Activated CD8-positive, alpha-beta memory T cell treated with anti-CD3 and anti-CD28 coated beads for 4 hours (primary cell): ENCODE measurements at regions not wholly inside any gene's neighbourhood (a gene's known extent, or its start where the extent isn't known, plus 50 kb on each side); places are given as distances from the start of the nearest gene placed in this dataset.

ENCODE experiments used
- DNase-seq, 2 donors: peaks; one replicate each; pipeline ENCODE4 v3.0.0-alpha.2; 2020; ENCODE audit warnings: low read depth in 2 of 2

DNA sequence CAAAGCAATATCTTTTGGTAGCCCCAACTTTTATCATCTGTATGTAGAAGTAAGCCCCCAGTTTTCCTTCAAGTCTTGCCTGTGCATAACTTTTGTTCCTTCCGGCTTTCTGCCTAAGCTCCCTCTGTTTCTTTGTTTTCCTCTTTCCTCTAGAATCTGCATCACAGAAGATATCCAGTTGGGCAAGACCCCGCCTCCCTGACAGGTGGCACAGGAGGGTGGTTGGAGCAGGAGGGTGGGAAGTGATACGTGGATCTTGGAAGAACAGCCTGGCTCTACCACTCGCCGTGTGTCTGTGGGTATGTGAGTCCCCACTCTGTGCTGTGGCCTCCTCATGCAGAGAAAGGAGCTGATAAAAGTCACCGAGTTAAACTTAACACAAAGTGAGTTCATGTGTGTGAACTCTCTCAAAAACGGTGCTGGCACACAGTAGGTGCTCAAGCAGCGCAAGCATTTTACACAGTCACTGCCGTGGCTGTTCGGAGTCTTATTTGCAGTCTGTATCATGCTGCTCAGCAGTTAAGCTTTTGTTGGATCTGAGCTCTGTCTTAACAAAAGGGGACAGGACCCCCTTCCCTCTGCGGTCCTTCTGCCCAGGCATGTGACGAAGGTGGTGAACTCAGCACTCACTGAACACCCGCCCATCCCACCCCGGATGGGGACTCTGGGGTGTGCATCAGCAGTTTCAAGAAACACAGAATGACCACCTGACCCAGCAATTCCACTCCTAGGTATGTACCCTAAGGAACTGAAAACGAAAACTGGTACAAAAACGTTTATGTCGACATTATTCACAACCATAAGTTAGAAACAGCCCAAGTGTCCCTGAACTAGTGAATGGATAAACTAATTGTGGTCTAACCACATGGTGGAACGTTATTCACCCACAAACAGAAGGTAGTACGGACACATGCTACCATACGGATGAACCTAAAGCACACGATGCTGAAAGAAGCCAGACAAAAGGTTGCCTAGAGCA, 249.1 kb downstream of the CTTN start:
- no peak for DNase-seq

DNA sequence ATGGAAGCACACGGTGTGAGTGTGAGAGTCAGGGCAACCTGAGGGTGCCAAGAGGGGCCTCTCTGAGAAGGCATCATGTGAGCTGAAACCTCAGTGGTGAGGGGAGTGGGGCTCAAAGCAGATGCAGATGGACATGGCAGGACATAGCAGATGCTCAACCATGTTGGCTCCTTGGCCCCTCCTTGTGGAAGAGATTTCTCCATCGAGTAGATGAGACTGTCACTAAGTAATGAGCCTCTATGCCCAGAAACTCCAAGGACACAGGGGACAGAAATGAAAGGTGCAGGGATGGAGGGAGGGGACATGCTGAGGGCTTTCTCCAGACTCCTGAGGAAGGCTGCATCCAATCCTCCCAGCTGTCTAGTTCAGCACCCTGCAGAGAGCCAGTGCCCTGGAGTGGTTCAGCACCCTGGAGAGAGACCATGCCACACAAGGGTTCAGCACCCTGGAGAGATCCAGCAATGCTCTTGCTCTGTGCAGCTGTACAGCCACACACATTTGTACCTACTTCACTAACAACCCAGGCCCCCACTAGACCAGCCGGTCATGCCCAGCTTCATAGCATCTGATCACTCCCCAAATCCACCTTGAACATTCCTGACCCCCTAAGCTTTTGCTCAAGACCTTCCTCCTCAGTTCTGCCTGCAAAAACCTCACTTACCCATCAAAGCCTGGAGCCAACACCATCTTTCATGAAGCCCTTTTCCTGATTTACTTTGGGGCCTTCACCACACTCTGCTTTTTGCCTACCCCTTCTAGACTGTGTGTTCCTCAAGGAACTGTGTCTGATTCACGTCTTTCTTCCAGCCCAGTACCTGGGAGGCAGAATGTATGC, 252.0 kb downstream of the CTTN start:
- no peak for DNase-seq

GRCh38 chr11:70651031-70651430, 252.7 kb downstream of the CTTN start:
- no peak for DNase-seq

DNA sequence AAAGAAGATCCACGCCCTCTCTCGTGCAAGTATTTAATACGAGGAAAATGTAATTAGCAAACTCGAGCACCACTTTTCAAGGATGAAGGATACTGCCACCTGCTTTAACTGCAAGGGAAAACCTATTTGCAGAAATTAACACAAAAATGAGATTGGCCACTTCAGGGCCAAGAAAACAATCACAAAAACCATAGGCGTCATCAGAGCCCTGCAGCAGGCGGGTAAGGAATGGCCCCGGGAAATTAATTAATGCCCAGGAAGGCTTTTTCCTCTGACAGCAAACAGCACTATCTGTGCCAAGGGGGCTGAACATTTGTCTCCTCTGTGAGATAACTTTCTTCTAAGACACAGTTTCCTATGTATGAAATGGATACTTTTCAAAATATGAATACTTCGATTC, 255.7 kb downstream of the CTTN start:
- no peak for DNase-seq

DNA sequence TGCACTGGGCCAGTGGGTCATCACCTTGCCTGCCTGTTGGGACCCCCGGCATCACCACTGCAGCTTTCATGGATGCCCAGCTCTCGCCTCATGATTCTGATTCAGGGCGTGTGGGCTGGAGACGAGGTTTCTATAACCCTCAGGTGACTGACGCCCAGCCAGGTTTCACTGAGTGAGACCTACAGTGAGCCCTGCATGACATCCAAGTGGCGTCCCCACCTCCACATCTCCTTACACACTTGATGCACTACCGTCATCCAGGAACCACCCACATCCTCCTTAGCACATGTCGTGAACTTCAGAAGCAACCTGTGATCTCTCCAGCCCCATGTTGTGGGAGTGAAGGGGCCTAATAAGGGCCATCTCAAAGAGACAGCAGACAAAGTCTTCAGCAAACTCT, 257.5 kb downstream of the CTTN start:
- no peak for DNase-seq

DNA sequence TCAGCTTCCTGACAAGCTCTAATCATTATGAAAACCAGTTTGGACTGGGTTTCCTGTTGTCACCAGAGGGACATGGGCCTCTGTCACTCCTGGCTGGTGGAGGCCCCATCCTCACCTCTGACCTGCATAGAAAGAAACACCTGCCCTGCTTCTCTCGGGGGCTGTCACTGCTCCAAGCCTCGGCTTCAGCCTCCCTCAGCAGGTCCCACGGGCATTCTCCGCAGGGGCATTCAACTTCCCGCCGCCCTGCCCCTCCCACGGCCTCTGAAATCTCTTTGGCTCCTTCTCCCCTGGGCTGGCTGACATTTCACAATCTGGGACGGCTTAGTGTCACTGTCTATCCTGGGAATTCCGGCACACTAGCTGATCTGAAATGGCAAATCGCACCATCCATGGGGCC, 257.9 kb downstream of the CTTN start:
- no peak for DNase-seq

GRCh38 chr11:70660059-70660888, 261.9 kb downstream of the CTTN start:
- DNase-seq, result no peak

GRCh38 chr11:70660889-70661197, 262.5 kb downstream of the CTTN start:
- no peak for DNase-seq

DNA sequence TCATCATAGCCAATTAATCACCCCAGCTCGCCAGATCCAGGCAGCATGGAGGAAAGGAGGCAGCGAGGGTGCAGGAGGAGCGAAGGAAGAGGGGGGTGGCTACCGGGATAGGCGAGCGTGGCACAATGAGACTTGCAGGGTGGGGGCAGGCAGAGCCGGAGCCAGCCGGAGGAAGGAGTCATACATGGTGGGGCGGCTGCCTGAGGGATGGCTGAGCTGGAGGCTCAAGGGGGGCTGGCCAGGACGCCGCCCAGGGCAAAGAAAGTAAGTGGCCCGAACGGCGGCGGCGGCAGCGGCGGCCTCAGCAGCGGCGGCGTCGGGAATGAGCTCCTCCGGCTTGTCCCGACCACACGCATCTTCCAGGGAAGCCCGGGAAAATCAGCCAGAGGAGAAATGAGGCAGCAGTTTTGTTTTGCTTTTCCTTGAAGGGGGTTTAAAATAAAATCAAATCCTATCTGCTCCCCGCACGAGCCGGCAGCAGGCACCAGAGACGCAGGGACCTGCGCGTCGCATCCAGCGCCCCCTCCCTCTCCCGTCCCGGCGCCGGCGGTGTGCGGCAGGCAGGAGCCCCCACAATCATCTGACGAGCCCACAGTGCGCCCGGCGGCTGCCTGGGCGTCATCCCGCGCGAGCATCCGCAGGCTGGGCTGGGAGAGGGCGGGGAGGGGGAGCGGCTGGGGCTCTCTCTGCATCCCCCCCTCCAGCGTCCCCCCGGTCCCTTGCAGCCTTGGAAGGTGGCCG, 263.6 kb downstream of the CTTN start:
- DNase-seq, result no peak

DNA sequence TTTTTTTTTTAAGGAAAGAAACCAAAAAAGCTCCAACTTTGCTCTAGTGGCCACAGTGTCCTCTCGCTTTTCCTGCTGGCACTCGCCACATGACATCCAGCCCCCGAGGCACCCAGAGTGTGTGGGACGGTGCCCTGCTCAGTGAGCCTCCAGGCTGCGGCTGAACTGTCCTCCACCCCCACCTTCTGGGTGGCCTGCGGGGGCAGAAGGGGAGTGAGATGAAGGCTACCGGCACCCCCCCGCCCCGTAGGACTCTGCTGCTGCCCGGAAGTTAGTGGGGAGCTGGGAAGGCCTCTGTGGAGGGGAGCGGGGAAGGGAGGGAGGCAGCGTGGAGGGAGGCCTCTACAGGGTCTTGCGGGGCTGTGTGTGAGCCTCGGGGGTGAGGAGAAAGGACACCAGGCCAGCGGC, 264.4 kb downstream of the CTTN start:
- DNase-seq, result no peak

DNA sequence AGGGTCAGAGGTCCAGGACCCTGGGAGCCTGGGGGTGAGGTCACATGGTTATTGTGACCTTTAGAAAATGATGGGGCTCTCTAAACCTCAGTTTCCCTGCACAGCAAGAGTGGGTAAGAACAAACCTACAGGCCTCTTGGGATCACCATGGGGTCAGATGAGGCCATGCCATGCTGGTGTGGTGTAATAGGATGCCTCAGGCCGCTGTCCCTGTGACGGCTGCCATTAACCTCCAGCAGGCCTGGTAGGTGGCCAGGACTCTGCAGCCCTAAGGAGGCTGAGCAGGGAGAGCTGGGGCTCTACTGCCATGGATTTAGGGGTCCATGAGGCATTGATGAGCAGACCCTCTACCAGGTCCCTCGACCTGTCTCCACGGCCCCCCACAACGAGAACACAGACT, 265.5 kb downstream of the CTTN start:
- no peak for DNase-seq

DNA sequence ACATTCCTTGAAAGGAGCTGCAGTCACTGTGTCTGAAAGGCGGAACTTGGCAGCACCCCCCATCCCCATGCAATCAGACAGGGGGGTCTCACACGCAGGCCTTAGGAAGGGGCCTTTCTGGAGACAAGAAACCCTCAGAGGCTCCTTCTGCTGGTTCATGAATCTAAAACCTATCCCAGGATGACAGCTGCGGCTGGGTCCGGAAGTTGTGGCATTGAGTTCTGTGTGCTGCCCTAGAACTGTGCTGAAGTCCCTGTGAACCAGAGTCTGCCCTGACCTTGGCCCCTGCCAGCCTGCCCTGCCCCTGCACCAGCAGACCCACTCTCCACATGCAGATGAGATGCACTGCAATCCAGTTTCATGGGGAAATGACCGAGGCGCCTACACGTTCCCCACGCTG, 268.0 kb downstream of the CTTN start:
- DNase-seq, result no peak

DNA sequence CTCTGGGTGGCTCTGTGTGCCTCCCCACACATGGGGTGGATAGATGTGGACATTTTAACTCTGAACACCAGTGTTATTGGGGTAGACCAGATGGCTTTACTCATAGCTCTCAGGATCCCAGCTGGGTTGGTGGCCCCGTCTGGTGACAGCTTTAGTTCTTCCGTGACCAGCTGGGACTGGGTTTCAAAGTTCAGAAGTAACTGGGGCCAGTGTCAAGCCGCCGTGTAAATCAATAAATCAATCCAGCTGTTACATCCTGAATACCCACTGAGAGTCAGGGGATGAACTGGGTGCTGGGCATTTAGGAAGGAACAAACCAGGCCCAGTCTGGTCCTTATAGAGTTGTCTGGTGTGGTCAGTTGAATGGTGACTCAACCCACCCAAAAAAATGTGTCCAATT, 269.4 kb downstream of the CTTN start:
- DNase-seq, result no peak

DNA sequence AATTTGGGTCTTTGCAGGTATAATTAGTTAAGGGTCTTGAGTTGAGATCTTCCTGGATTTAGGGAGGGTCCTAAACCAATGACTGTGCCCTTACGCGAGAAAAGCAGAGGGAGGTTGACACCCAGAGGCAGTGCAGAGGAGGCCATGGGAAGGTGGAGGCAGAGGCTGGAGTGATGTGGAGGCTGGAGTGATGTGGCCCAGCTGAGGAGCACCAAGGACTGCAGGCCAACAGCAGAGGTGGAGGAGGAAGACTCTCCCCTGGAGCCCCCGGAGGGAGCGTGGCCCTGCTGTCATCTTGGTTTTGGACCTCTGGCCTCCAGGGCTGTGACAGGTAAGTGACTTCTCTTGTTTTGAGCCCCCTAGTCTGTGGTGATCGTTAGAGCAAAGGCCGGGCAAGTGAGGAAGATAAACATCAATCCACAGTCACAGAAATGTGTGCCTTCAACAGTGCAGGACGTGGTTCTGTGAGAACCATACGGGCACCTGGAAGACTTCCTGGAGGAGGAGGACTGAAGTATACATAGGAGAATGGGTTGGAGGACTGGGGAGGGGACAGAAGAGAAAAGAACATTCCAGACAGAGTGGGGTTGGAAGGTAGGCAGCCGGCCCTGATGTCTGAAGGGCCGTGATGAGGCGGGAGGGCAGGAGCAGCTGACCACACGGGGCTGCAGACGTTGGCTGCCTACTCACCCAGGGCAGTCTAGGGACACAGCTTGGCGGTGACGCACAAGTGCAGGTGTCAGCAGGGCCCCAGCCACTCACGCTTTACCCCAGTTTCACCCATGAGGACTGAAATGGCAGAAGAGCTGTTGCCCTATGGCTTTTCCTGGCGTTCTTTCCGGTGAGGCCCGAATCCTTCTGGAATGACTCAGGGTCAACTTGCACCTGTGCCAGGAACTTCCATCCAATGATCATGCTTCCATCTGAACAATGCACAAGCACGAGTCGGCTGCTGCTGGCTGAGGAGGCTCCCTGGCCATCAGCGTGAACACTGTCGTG, 270.2 kb downstream of the CTTN start:
- DNase-seq, result no peak

- DNase-seq, result no peak
Measured at GRCh38 chr11:70669281-70669680, 271.0 kb downstream of the CTTN start.

DNA sequence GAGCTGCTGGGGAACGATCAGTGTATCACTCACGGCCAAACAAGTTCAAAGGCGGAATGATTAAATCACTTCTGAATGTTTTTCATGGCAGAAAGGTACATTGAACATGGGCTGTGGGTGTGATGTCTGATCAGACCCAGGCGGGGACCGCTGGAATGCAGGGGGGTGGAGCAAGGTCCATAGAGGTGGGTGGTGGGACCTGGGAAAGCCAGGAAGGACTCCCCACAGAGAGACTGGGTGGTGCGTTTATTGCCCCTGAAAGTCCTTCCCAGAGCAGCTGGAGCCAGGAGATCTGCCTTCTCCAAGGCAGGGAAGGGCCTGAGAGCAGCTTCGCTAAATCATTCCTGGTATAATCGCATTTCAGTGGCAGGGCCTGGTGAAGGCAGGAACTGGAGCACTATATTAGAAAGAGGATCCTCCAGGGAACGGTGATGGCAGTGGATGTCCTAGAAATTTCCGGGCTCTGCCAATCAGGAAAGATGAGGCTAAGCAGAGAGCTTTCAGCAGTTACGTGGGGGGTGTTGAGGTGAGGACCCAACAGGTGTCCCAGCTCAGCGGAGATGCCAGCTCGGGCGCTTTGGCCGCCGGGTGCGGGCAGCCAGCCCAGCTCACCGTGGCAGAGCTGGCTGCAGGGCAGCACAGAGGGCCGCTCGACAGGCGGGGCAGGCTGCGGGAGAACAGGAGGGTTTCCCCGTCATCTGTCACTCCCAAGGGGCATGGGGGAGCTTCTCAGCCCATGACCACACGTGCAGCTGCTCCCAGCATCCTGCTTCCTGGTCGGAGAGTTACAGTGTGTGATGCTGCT, 271.7 kb downstream of the CTTN start:
- DNase-seq, result no peak

- DNase-seq, result no peak
Measured at GRCh38 chr11:70670676-70671034, 272.3 kb downstream of the CTTN start.

DNA sequence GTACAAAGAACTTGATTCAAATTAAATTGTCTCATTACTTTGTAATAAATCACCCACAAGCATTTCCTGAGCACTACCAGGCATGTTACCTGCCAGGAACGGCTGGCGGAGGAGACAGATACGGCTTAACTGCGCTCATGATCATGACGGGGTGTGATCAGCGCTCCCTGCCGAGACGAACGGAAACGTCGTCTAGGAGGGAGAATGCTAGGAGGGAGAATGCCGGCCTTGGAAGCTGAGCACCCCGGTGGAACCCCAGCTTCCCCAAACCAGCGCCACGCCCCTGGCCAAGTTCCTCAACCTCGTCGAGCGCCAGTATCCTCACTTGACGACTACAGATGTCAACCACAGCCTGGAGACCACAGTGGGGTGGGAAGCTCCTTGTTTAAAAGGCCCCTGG, 272.8 kb downstream of the CTTN start:
- no peak for DNase-seq

DNA sequence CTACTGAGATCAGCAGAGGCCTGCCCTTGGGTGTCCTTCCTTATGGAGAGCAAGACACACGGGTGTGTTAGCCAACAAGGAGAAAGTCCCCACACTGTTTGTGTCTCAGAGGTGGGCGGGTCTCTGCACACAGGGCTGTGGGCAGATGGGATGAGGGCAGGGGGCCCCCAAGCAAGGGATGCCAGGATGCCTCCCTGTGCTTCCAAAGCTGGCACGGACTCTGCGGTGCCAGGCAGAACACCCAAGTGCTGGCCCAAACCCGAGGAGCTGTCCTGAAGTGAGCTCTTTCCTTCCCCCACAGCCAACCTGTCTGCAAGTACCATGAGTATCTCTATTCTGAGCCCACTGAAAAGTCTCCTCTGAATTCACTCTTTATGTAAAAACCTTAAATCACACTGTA, 273.3 kb downstream of the CTTN start:
- no peak for DNase-seq
